ENCODE measurements at regions not wholly inside any gene's neighbourhood (a gene's known extent, or its start where the extent isn't known, plus 50 kb on each side); places are given as distances from the start of the nearest gene placed in this dataset.

DNA sequence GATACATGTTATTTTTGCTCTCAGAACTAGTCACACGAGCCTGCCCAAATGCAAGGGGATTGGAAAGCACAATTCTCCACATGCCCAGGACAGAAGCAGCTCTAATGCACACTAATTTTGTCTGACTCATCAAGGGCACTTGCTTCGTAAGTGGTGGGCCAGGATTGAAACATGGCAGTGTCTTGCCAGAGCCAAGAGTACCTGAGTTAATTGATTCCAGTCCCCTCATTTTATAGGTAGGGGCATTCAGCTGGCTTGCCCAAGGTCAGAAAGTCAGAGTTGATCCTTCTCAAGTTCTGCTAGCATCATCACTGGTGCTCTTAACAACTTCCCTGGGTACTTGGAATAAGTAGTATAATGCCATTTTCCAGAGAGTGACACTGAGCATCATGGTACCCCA lies 356.1 kb downstream of the ZNF326 start:
- TF ChIP-seq EZH2 (IDR thresholded peaks at IDR 0.05; ENCODE audit: borderline replicate concordance, low read depth, low read length, severe bottlenecking) (no peak), GATA2 (IDR thresholded peaks at IDR 0.05; ENCODE audit: insufficient read depth, insufficient read length, low read depth, low read length) (no peak), POLR2A (IDR thresholded peaks at IDR 0.05; ENCODE audit: low read depth, low read length) (no peak), FOS (IDR thresholded peaks at IDR 0.05; ENCODE audit: borderline replicate concordance, insufficient read depth, low read length) (no peak), JUN (IDR thresholded peaks at IDR 0.05; ENCODE audit: borderline replicate concordance, insufficient read depth, insufficient read length, low read depth) (no peak)
- TF ChIP-seq, protein P1, sequence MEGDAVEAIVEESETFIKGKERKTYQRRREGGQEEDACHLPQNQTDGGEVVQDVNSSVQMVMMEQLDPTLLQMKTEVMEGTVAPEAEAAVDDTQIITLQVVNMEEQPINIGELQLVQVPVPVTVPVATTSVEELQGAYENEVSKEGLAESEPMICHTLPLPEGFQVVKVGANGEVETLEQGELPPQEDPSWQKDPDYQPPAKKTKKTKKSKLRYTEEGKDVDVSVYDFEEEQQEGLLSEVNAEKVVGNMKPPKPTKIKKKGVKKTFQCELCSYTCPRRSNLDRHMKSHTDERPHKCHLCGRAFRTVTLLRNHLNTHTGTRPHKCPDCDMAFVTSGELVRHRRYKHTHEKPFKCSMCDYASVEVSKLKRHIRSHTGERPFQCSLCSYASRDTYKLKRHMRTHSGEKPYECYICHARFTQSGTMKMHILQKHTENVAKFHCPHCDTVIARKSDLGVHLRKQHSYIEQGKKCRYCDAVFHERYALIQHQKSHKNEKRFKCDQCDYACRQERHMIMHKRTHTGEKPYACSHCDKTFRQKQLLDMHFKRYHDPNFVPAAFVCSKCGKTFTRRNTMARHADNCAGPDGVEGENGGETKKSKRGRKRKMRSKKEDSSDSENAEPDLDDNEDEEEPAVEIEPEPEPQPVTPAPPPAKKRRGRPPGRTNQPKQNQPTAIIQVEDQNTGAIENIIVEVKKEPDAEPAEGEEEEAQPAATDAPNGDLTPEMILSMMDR (IDR thresholded peaks at IDR 0.05; ENCODE audit: extremely low read depth in 1 of 2, insufficient read depth in 1 of 2, low read depth in 1 of 2, low read length in 2 of 2): no peak
- TF ChIP-seq, protein P2, sequence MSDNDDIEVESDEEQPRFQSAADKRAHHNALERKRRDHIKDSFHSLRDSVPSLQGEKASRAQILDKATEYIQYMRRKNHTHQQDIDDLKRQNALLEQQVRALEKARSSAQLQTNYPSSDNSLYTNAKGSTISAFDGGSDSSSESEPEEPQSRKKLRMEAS (IDR thresholded peaks at IDR 0.05; ENCODE audit: insufficient read depth, insufficient read length): no peak

Data from endothelial cell of umbilical vein (primary cell).